Vagina (tissue), 2 donors: ENCODE measurements at regions not wholly inside any gene's neighbourhood (a gene's known extent, or its start where the extent isn't known, plus 50 kb on each side); places are given as distances from the start of the nearest gene placed in this dataset.

ENCODE experiments used
- CTCF ChIP-seq, 3 experiments: fragments of 450-650 bp in 2 of 3; fragments of 200-600 bp in 1 of 3; sonication (generic) in 1 of 3; IDR thresholded peaks; one replicate each; pipeline ENCODE4 v1.5.1; 2017 to 2019; ENCODE audit warnings: antibody characterized with exemption in 3 of 3, mild to moderate bottlenecking in 2 of 3, moderate library complexity in 2 of 3
- POLR2A ChIP-seq, 2 donors: fragments of 450-650 bp; IDR thresholded peaks; one replicate each; pipeline ENCODE4 v1.6.1; 2017; ENCODE audit warnings: antibody characterized with exemption in 2 of 2, mild to moderate bottlenecking in 2 of 2, moderate library complexity in 2 of 2

GRCh38 chr5:124352312-124352711 lies 394.1 kb downstream of the ZNF608 start:
- no peak for TF ChIP-seq CTCF (IDR thresholded peaks at IDR 0.05)
- TF ChIP-seq POLR2A (IDR thresholded peaks at IDR 0.05) = no peak
